Spleen (tissue), 11 donors: ENCODE measurements at regions not wholly inside any gene's neighbourhood (a gene's known extent, or its start where the extent isn't known, plus 50 kb on each side); places are given as distances from the start of the nearest gene placed in this dataset.
"Not testable (repeated sequence)": the region's sequence is repeated elsewhere in the genome, so short reads cannot be mapped to it uniquely, and the experiment has no call there.

ENCODE experiments used
- DNase-seq: peaks from one replicate; pipeline ENCODE4 v3.0.0-alpha.2; 2020
- H3K27ac ChIP-seq, 8 donors: fragments of 200-600 bp; sonication (generic) in 7 of 8; 1 replicate in 4 of 8; 2 replicates in 4 of 8; pipeline versions ENCODE4 v1.5.0 to v1.8.0; 2016 to 2021; ENCODE audit warnings: inconsistent platforms in 4 of 8, mild to moderate bottlenecking in 4 of 8, moderate library complexity in 1 of 8
- H3K27me3 ChIP-seq, 7 donors: fragments of 200-600 bp; sonication (generic) in 6 of 7; replicated peaks in 1 of 7; 1 replicate in 4 of 7; 2 replicates in 3 of 7; pipeline versions ENCODE4 v1.5.0 to v1.8.0; 2016 to 2021; ENCODE audit warnings: inconsistent platforms in 3 of 7, mild to moderate bottlenecking in 1 of 7
- H3K36me3 ChIP-seq, 6 donors: fragments of 200-600 bp; sonication (generic) in 5 of 6; 1 replicate in 4 of 6; 2 replicates in 2 of 6; pipeline versions ENCODE4 v1.5.0 to v1.8.0; 2016 to 2021; ENCODE audit warnings: inconsistent platforms in 2 of 6
- H3K4me1 ChIP-seq, 6 donors: fragments of 200-600 bp; sonication (generic) in 5 of 6; 1 replicate in 3 of 6; 2 replicates in 3 of 6; pipeline versions ENCODE4 v1.5.0 to v1.8.0; 2016 to 2021; ENCODE audit warnings: inconsistent platforms in 3 of 6
- H3K4me3 ChIP-seq, 8 donors: fragments of 200-600 bp; sonication (generic) in 7 of 8; 1 replicate in 4 of 8; 2 replicates in 4 of 8; pipeline versions ENCODE4 v1.5.0 to v1.8.0; 2016 to 2021; ENCODE audit warnings: inconsistent platforms in 4 of 8, mild to moderate bottlenecking in 4 of 8, moderate library complexity in 2 of 8
- H3K9me3 ChIP-seq, 8 donors: fragments of 200-600 bp; sonication (generic) in 7 of 8; 1 replicate in 4 of 8; 2 replicates in 4 of 8; pipeline versions ENCODE4 v1.5.0 to v1.8.0; 2016 to 2021; ENCODE audit warnings: inconsistent platforms in 4 of 8
- POLR2A ChIP-seq, 3 donors: fragments of 450-650 bp; IDR thresholded peaks; one replicate each; pipeline ENCODE4 v1.5.1; 2017; ENCODE audit warnings: antibody characterized with exemption in 3 of 3, mild to moderate bottlenecking in 1 of 3
- POLR2AphosphoS5 ChIP-seq, 3 donors: sonication (generic); formaldehyde crosslinking; IDR thresholded peaks; one replicate each; pipeline ENCODE4 v1.5.1; 2017; ENCODE audit warnings: antibody characterized with exemption in 3 of 3
- WGBS, 5 donors: extraction: QIAGEN DNeasy Blood & Tissue Kit in 3 of 5; methylation state at CpG; one replicate each; pipeline versions ENCODE4 v1.1.5 to v1.1.7; 2013 to 2018; 5-methylcytosine and 5-hydroxymethylcytosine counted together
- intact Hi-C: fragments of 100-400 bp; cut with DNase I; formaldehyde crosslinking; loops from one replicate; pipeline ENCODE4 v1.15.0; 2023; ENCODE audit warnings: low total_unique reads
- TF ChIP-seq, protein P1 (sequence below), 11 experiments: fragments of 200-600 bp in 7 of 11; fragments of 450-650 bp in 4 of 11; sonication (generic) in 4 of 11; IDR thresholded peaks in 8 of 11; conservative IDR thresholded peaks in 3 of 11; 1 replicate in 7 of 11; 2 replicates in 4 of 11; pipeline versions ENCODE4 v1.4.0 to v1.8.0; 2016 to 2021; ENCODE audit warnings: antibody characterized with exemption in 11 of 11, inconsistent platforms in 4 of 11, mild to moderate bottlenecking in 1 of 11
- donor health status: healthy with polysubstance abuse.
- donor health status: DM: no; HTN: no; CAD: no; lungs with moderate emphysema.
- donor health status: DM: no; HTN: no; CAD: no.
- donor health status: Bipolar disorder and iron deficiency.
- donor health status: healthy.
- donor health status: DM: no; HTN: no; CAD: no.
- donor health status: DM: yes; HTN: yes; CAD: no.

DNA sequence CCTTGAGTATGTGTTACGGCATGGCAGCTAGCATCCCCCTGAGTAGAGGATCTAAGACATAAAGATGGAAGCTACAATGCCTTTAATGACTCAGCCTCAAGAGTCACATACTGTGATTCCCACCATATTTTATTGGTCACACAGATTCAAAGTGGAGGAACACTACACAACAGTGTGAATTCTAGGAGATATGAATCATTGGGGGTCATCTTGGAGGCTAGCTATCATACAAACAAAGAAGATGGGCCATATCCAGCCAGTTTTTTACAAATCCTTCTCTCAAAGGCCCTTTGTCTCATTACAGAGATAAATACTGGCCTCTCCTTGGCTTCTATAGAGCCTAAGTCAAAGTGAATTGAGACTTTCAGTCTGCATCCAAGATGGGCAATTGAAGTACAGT lies 177.0 kb downstream of the TBX15 start:
- Histone ChIP-seq H3K9me3 (no peaks in the 10 kb centered on the region), H3K36me3 (no peaks in the 10 kb centered on the region), H3K27me3 (no peaks in the 10 kb centered on the region), H3K4me3 (no peak overlapping the region), H3K4me1 (no peaks in the 10 kb centered on the region), H3K27ac (no peak overlapping the region)
- DNase-seq = no peak
- TF ChIP-seq, protein P1, sequence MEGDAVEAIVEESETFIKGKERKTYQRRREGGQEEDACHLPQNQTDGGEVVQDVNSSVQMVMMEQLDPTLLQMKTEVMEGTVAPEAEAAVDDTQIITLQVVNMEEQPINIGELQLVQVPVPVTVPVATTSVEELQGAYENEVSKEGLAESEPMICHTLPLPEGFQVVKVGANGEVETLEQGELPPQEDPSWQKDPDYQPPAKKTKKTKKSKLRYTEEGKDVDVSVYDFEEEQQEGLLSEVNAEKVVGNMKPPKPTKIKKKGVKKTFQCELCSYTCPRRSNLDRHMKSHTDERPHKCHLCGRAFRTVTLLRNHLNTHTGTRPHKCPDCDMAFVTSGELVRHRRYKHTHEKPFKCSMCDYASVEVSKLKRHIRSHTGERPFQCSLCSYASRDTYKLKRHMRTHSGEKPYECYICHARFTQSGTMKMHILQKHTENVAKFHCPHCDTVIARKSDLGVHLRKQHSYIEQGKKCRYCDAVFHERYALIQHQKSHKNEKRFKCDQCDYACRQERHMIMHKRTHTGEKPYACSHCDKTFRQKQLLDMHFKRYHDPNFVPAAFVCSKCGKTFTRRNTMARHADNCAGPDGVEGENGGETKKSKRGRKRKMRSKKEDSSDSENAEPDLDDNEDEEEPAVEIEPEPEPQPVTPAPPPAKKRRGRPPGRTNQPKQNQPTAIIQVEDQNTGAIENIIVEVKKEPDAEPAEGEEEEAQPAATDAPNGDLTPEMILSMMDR (IDR thresholded peaks at IDR 0.05 in 8 of 11, conservative IDR thresholded peaks at IDR 0.05 in 3 of 11) = no peak
- no peak for TF ChIP-seq POLR2A (IDR thresholded peaks at IDR 0.05)
- TF ChIP-seq POLR2AphosphoS5 (IDR thresholded peaks at IDR 0.05) = no peak
- 64 to 100% (median 88%) methylated on average over 1 of the region's 1 CpG for WGBS, 5 donors
- intact Hi-C loops = no loop called here

DNA sequence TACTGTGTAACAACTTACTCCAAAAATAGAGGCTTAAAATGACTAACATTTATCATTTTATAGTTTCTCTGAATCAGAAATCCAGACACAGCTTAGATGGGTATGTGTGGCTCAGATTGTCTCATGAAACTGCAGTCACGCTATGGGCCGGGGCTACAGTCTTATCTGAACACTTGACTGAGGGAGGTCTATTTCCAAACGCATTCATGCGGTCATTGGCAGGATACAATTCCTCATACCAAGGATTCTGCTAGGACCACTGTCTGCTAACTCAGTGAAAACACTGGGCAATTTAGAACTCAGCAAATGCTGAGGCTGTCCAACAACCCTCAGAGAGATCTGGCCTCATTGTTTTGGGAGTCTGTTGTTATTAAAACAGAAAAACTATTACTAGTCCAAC lies 178.6 kb downstream of the TBX15 start:
- no peak for TF ChIP-seq POLR2A (IDR thresholded peaks at IDR 0.05)
- TF ChIP-seq, protein P1 (IDR thresholded peaks at IDR 0.05 in 8 of 11, conservative IDR thresholded peaks at IDR 0.05 in 3 of 11) = no peak
- 82 to 90% (median 86%) methylated on average over 3 to 4 of the region's 4 CpGs for WGBS, 5 donors
- Histone ChIP-seq H3K4me1 (no peaks in the 10 kb centered on the region), H3K27me3 (no peaks in the 10 kb centered on the region), H3K4me3 (no peak overlapping the region), H3K27ac (no peak overlapping the region), H3K36me3 (no peaks in the 10 kb centered on the region), H3K9me3 (no peaks in the 10 kb centered on the region)
- DNase-seq = no peak
- intact Hi-C loops = no loop called here

DNA sequence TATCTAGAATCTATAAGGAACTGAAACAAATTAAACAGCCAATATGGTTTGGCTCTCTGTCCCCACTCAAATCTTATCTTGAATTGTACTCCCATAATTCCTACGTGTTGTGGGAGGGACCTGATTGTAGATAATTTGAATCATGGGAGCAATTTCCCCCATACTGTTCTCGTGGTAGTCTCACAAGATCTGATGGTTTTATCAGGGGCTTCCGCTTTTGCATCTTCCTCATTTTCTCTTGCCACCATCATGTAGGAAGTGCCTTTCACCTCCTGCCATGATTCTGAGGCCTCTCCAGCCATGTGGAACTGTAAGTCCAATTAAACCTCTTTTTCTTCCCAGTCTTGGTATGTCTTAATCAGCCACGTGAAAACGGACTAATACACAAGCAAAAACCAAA lies 185.0 kb downstream of the TBX15 start:
- H3K27me3 ChIP-seq, H3K4me1 ChIP-seq, intact Hi-C loops, DNase-seq, H3K36me3 ChIP-seq, H3K4me3 ChIP-seq, H3K27ac ChIP-seq: not testable (repeated sequence)
- peaks cover 0 to 13% (median 2%) of the 10 kb centered on the region in 8 donors for H3K9me3 ChIP-seq
- 68 to 80% (median 75%) methylated on average over 5 of the region's 5 CpGs for WGBS, 5 donors

DNA sequence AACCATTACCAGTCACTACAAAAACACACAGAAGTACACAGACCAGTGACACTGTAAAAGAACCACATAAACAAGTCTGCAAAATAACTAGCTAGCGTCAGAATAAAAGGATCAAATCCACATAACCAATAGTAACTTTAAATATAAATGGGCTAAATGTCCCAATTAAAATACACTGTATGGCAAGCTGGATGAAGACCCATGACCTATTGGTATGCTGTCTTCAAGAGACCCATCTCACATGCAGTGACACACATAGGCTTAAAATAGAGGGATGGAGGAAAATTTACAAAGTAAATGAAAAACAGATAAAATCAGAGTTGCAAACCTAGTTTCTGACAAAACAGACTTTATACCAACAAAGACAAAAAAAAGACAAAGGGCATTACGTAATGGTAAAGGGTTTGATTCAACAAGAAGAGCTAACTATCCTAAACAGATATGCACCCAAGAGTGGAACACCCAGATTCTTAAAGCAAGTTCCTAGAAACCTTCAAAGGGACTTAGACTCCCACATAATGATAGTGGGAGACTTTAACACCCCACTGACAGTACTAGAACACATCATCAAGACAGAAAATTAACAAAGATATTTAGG lies 196.9 kb downstream of the TBX15 start:
- Histone ChIP-seq H3K36me3 (no peaks in the 10 kb centered on the region), H3K27me3 (no peaks in the 10 kb centered on the region), H3K4me3 (no peak overlapping the region), H3K27ac (no peak overlapping the region), H3K9me3 (peaks cover 0 to 57% (median 34%) of the 10 kb centered on the region in 8 donors), H3K4me1 (no peaks in the 10 kb centered on the region)
- WGBS, 5 donors = 37 to 60% (median 41%) methylated on average over 2 of the region's 2 CpGs
- DNase-seq = no peak
- intact Hi-C loops = no loop called here
- TF ChIP-seq, protein P1 (IDR thresholded peaks at IDR 0.05 in 8 of 11, conservative IDR thresholded peaks at IDR 0.05 in 3 of 11) = no peak
- no peak for TF ChIP-seq POLR2AphosphoS5 (IDR thresholded peaks at IDR 0.05)
- no peak for TF ChIP-seq POLR2A (IDR thresholded peaks at IDR 0.05)

DNA sequence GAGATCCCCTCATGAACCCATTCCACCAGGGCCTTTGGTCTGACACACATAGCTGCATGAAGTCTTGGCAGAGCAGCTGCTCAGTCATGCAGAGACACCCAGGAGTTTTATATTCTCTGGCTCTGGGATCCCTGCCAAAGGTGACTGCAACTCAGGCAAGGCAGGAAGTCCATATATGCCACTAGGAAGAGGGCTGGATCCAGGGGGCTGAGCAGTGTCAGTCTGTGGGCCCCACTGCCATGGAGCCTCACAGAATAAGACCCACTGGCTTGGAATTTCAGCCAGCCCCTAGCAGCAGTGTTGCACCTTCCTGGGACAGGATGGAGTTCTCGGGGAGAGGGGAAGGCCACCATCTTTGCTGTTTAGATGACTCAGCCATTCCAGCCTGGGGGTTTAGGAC lies 199.7 kb downstream of the TBX15 start:
- H3K9me3 ChIP-seq = peaks cover 0 to 52% (median 34%) of the 10 kb centered on the region in 8 donors
- H3K27me3 ChIP-seq = no peaks in the 10 kb centered on the region
- H3K4me3 ChIP-seq = no peak overlapping the region
- no peaks in the 10 kb centered on the region for H3K36me3 ChIP-seq
- intact Hi-C loops = no loop called here
- no peak overlapping the region for H3K27ac ChIP-seq
- WGBS, 5 donors = 67 to 100% (median 79%) methylated on average over 1 of the region's 1 CpG
- H3K4me1 ChIP-seq = no peaks in the 10 kb centered on the region
- no peak for DNase-seq
- TF ChIP-seq POLR2A (IDR thresholded peaks at IDR 0.05) (no peak), POLR2AphosphoS5 (IDR thresholded peaks at IDR 0.05) (no peak)
- TF ChIP-seq, protein P1 (IDR thresholded peaks at IDR 0.05 in 8 of 11, conservative IDR thresholded peaks at IDR 0.05 in 3 of 11) = no peak
